SK-N-SH (cell line): ENCODE measurements at regions not wholly inside any gene's neighbourhood (a gene's known extent, or its start where the extent isn't known, plus 50 kb on each side); places are given as distances from the start of the nearest gene placed in this dataset.

Source experiments
- EP300 ChIP-seq, 2 experiments: IDR thresholded peaks; 2 replicates each; pipeline versions ENCODE4 v1.4.0 to v1.6.1; 2012; ENCODE audit warnings: borderline replicate concordance in 1 of 2, low read depth in 1 of 2, low read length in 1 of 2
- JUND ChIP-seq: IDR thresholded peaks from 2 replicates; pipeline ENCODE4 v1.4.0; 2012
- MXI1 ChIP-seq: IDR thresholded peaks from 2 replicates; pipeline ENCODE4 v1.6.1; 2012; ENCODE audit warnings: mild to moderate bottlenecking, low read depth, low read length, improper control_type of control experiment
- NFIC ChIP-seq: IDR thresholded peaks from 2 replicates; pipeline ENCODE4 v1.4.0; 2012; ENCODE audit warnings: borderline replicate concordance
- POLR2AphosphoS5 ChIP-seq: IDR thresholded peaks from 2 replicates; pipeline ENCODE4 v1.6.1; 2012; ENCODE audit warnings: low read depth, low read length
- SIN3A ChIP-seq: IDR thresholded peaks from 2 replicates; pipeline ENCODE4 v1.6.1; 2012; ENCODE audit warnings: low read depth, mild to moderate bottlenecking, low read length, moderate library complexity, borderline replicate concordance
- TF ChIP-seq, protein P1 (sequence below): fragments of 200-600 bp; sonication (generic); IDR thresholded peaks from 2 replicates; pipeline ENCODE4 v1.6.1; 2017; ENCODE audit warnings: antibody characterized with exemption, mild to moderate bottlenecking, moderate library complexity
- TF ChIP-seq, protein P2 (sequence below): fragments of 150-350 bp; IDR thresholded peaks from 2 replicates; pipeline ENCODE4 v1.6.1; 2017; ENCODE audit warnings: antibody characterized with exemption, low read length, low read depth, borderline replicate concordance

DNA sequence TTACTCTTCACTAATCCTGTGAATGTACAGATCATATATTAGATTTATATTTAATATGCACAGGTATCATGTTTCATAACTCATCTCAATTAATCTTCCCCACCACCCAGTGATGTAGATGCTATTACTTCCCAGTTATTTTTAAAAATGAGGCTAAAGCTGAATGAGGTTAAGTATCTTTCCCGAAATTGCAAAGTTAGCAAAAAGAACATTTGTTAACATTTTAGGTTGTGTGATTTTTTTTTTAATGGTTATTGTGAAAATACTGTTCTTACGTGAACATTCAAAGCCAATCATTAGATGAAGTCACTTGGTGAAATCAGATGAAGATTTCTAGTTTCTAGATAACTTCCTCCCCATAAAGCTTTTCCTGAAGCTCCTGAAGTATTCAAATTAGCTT, 186.9 kb upstream of the PLEKHA5 start:
- TF ChIP-seq, protein P1, sequence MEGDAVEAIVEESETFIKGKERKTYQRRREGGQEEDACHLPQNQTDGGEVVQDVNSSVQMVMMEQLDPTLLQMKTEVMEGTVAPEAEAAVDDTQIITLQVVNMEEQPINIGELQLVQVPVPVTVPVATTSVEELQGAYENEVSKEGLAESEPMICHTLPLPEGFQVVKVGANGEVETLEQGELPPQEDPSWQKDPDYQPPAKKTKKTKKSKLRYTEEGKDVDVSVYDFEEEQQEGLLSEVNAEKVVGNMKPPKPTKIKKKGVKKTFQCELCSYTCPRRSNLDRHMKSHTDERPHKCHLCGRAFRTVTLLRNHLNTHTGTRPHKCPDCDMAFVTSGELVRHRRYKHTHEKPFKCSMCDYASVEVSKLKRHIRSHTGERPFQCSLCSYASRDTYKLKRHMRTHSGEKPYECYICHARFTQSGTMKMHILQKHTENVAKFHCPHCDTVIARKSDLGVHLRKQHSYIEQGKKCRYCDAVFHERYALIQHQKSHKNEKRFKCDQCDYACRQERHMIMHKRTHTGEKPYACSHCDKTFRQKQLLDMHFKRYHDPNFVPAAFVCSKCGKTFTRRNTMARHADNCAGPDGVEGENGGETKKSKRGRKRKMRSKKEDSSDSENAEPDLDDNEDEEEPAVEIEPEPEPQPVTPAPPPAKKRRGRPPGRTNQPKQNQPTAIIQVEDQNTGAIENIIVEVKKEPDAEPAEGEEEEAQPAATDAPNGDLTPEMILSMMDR, result no peak
- TF ChIP-seq EP300 (IDR thresholded peaks at IDR 0.05; ENCODE audit: borderline replicate concordance in 1 of 2, low read depth in 1 of 2, low read length in 1 of 2), result no peak
- TF ChIP-seq POLR2AphosphoS5, result no peak
- TF ChIP-seq MXI1, result no peak
- TF ChIP-seq, protein P2, sequence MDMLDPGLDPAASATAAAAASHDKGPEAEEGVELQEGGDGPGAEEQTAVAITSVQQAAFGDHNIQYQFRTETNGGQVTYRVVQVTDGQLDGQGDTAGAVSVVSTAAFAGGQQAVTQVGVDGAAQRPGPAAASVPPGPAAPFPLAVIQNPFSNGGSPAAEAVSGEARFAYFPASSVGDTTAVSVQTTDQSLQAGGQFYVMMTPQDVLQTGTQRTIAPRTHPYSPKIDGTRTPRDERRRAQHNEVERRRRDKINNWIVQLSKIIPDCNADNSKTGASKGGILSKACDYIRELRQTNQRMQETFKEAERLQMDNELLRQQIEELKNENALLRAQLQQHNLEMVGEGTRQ, result no peak
- no peak for TF ChIP-seq SIN3A
- TF ChIP-seq NFIC, result no peak
- TF ChIP-seq JUND, result no peak
